ENCODE measurements at regions not wholly inside any gene's neighbourhood (a gene's known extent, or its start where the extent isn't known, plus 50 kb on each side); places are given as distances from the start of the nearest gene placed in this dataset.

GRCh38 chr4:95619525-95620443, 71.0 kb upstream of the UNC5C start:
- Mint-ChIP-seq H3K9me3 (ENCODE audit: unreplicated experiment) (no peaks in the 10 kb centered on the region), H3K27me3 (ENCODE audit: unreplicated experiment) (no peaks in the 10 kb centered on the region), H3K27ac (ENCODE audit: unreplicated experiment) (no peak overlapping the region), H3K4me1 (ENCODE audit: unreplicated experiment) (no peaks in the 10 kb centered on the region), H3K36me3 (ENCODE audit: unreplicated experiment) (no peaks in the 10 kb centered on the region), H3K4me3 (ENCODE audit: unreplicated experiment) (no peak overlapping the region)
- no peak for TF ChIP-seq CTCF (IDR thresholded peaks at IDR 0.05)
- DNase-seq (ENCODE audit: extremely low spot score, unreplicated experiment), result no peak

- no peaks in the 10 kb centered on the region for H3K4me1 Mint-ChIP-seq (ENCODE audit: unreplicated experiment)
- peaks cover 4% of the 10 kb centered on the region for H3K27me3 Mint-ChIP-seq (ENCODE audit: unreplicated experiment)
- H3K36me3 Mint-ChIP-seq (ENCODE audit: unreplicated experiment), result no peaks in the 10 kb centered on the region
- no peak for DNase-seq (ENCODE audit: extremely low spot score, unreplicated experiment)
- no peak for TF ChIP-seq CTCF (IDR thresholded peaks at IDR 0.05)
- no peak overlapping the region for H3K4me3 Mint-ChIP-seq (ENCODE audit: unreplicated experiment)
- H3K27ac Mint-ChIP-seq (ENCODE audit: unreplicated experiment), result no peak overlapping the region
- H3K9me3 Mint-ChIP-seq (ENCODE audit: unreplicated experiment), result no peaks in the 10 kb centered on the region
Observed at GRCh38 chr4:95614684-95615205, 66.0 kb upstream of the UNC5C start.

DNA sequence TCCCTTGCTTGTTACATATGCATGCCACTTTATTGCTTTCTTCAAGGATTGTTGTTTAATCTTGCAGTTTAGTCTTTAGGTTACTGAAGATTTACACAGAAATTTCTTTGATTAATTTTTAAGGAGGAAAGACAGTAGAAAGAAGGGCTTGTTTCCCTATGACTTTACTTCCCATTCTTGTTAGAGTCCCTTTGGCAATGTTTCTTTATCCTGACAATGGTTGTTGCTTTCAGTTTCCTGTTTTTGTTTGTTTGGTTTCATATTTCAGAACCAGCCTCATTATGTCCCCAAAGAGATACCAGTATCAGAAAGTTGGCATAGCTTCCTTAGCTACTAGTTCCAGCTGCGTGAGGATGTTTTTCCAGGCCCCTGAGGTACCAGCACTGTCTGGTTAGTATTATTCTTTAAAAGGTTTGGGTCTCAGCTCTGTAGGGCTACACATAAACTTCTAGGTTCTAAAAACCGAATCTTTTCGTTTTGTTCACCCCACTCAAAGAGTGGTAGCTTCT, 61.3 kb upstream of the UNC5C start:
- no peaks in the 10 kb centered on the region for H3K9me3 Mint-ChIP-seq (ENCODE audit: unreplicated experiment)

GRCh38 chr4:95606739-95607138, 58.0 kb upstream of the UNC5C start:
- Mint-ChIP-seq H3K36me3 (ENCODE audit: unreplicated experiment) (peaks cover 1% of the 10 kb centered on the region), H3K4me3 (ENCODE audit: unreplicated experiment) (no peak overlapping the region), H3K27me3 (ENCODE audit: unreplicated experiment) (peaks cover 16% of the 10 kb centered on the region), H3K9me3 (ENCODE audit: unreplicated experiment) (no peaks in the 10 kb centered on the region), H3K27ac (ENCODE audit: unreplicated experiment) (no peak overlapping the region), H3K4me1 (ENCODE audit: unreplicated experiment) (no peaks in the 10 kb centered on the region)
- TF ChIP-seq CTCF (IDR thresholded peaks at IDR 0.05), result no peak
- no peak for DNase-seq (ENCODE audit: extremely low spot score, unreplicated experiment)

More for the DNA sequence above, 61.3 kb upstream of the UNC5C start:
- Mint-ChIP-seq H3K4me1 (ENCODE audit: unreplicated experiment) (no peaks in the 10 kb centered on the region), H3K4me3 (ENCODE audit: unreplicated experiment) (no peak overlapping the region), H3K27ac (ENCODE audit: unreplicated experiment) (no peak overlapping the region), H3K36me3 (ENCODE audit: unreplicated experiment) (peaks cover 1% of the 10 kb centered on the region), H3K27me3 (ENCODE audit: unreplicated experiment) (peaks cover 12% of the 10 kb centered on the region)
- no peak for TF ChIP-seq CTCF (IDR thresholded peaks at IDR 0.05)
- no peak for DNase-seq (ENCODE audit: extremely low spot score, unreplicated experiment)

DNA sequence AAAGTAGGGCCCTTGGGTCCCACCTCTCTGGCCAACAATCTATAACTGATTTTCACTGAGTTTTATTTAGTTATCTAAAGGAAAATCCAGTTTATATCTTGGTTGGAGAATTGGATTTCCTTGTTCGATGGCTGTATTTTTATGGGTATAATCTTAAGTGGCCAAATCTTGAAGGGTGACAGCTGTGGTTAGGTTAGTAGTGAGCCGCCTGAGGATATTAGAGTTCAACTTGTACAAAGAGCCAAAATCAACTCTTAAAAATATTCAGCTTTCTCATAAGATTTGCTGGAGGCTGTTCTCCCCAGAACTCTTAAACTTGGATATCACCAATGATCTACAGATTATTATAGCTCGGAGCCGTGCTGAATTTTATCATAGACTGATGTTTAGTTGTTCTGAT, 54.6 kb upstream of the UNC5C start:
- no peak for TF ChIP-seq CTCF (IDR thresholded peaks at IDR 0.05)
- H3K27me3 Mint-ChIP-seq (ENCODE audit: unreplicated experiment), result peaks cover 8% of the 10 kb centered on the region
- H3K27ac Mint-ChIP-seq (ENCODE audit: unreplicated experiment), result no peak overlapping the region
- H3K36me3 Mint-ChIP-seq (ENCODE audit: unreplicated experiment), result peaks cover 1% of the 10 kb centered on the region
- no peak overlapping the region for H3K4me3 Mint-ChIP-seq (ENCODE audit: unreplicated experiment)
- H3K9me3 Mint-ChIP-seq (ENCODE audit: unreplicated experiment), result no peaks in the 10 kb centered on the region
- no peaks in the 10 kb centered on the region for H3K4me1 Mint-ChIP-seq (ENCODE audit: unreplicated experiment)
- DNase-seq (ENCODE audit: extremely low spot score, unreplicated experiment), result no peak
